Ishikawa (cell line): ENCODE measurements at regions not wholly inside any gene's neighbourhood (a gene's known extent, or its start where the extent isn't known, plus 50 kb on each side); places are given as distances from the start of the nearest gene placed in this dataset.

Experiments used
- CEBPB ChIP-seq: IDR thresholded peaks from 2 replicates; pipeline ENCODE4 v1.6.1; 2012
- FOXM1 ChIP-seq: IDR thresholded peaks from 2 replicates; pipeline ENCODE4 v1.6.1; 2012; ENCODE audit warnings: low read depth, borderline replicate concordance

DNA sequence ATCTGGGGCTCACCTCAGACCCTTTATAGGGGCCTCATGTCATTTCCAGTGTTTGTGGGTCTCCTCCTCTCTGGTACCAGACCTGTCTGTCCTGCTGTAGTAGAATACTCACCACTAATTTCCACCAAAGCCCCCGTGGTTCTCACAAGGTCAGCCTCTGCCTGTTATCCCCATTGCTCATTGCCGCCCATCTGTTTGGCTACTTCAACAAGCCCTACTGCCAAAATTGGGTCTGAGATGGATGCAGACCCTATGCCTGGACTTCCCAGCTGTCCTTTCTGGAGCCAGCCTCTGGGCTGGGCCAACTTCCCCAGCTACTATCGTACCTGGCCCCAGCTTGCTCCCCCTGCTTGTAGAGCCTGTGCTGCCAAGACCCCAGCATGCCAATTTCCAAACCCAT lies 152.1 kb upstream of the ISX start:
- TF ChIP-seq CEBPB (no peak), FOXM1 (no peak)
